Neural progenitor cell (in vitro differentiated cells): ENCODE measurements at regions not wholly inside any gene's neighbourhood (a gene's known extent, or its start where the extent isn't known, plus 50 kb on each side); places are given as distances from the start of the nearest gene placed in this dataset.

Experiments used
- DNase-seq: peaks from one replicate; pipeline ENCODE4 v3.0.0-alpha.2; 2016; ENCODE audit warnings: low spot score
- H2AFZ ChIP-seq: fragments of 200-600 bp; sonication (generic); replicated peaks from 2 replicates; pipeline ENCODE4 v1.6.1; 2016; ENCODE audit warnings: antibody characterized with exemption
- H3F3A ChIP-seq: fragments of 200-600 bp; sonication (generic); 2 replicates; pipeline ENCODE4 v1.6.1; 2016; ENCODE audit warnings: antibody characterized with exemption, low read depth
- H3K27ac ChIP-seq: fragments of 200-600 bp; sonication (generic); 2 replicates; pipeline ENCODE4 v1.5.1; 2016; ENCODE audit warnings: mild to moderate bottlenecking
- H3K27me3 ChIP-seq: fragments of 200-600 bp; sonication (generic); 2 replicates; pipeline ENCODE4 v1.6.1; 2016; ENCODE audit warnings: mild to moderate bottlenecking, moderate library complexity
- H3K36me3 ChIP-seq: fragments of 200-600 bp; sonication (generic); 2 replicates; pipeline ENCODE4 v1.5.1; 2016
- H3K4me1 ChIP-seq: fragments of 200-600 bp; sonication (generic); 2 replicates; pipeline ENCODE4 v1.6.1; 2016; ENCODE audit warnings: mixed run types
- H3K4me2 ChIP-seq: fragments of 200-600 bp; sonication (generic); 2 replicates; pipeline ENCODE4 v1.6.1; 2016
- H3K4me3 ChIP-seq: fragments of 200-600 bp; sonication (generic); 2 replicates; pipeline ENCODE4 v1.5.1; 2016
- H3K79me2 ChIP-seq: fragments of 200-600 bp; sonication (generic); 2 replicates; pipeline ENCODE4 v1.6.1; 2016; ENCODE audit warnings: low read depth
- H3K9ac ChIP-seq: fragments of 200-600 bp; sonication (generic); 2 replicates; pipeline ENCODE4 v1.6.1; 2016
- H3K9me3 ChIP-seq: fragments of 200-600 bp; sonication (generic); 2 replicates; pipeline ENCODE4 v1.5.1; 2016; ENCODE audit warnings: low read depth
- H4K20me1 ChIP-seq: fragments of 200-600 bp; sonication (generic); 2 replicates; pipeline ENCODE4 v1.6.1; 2016; ENCODE audit warnings: low read depth
- H3K27ac Mint-ChIP-seq: 3 replicates; pipeline ENCODE4 v1.8.0; 2021; ENCODE audit warnings: mixed read lengths
- H3K27me3 Mint-ChIP-seq: 2 replicates; pipeline ENCODE4 v1.8.0; 2022; ENCODE audit warnings: low read depth, mild to moderate bottlenecking, inconsistent platforms, moderate library complexity, mixed read lengths; ENCODE audit not compliant: insufficient read depth
- H3K36me3 Mint-ChIP-seq: 3 replicates; pipeline ENCODE4 v1.8.0; 2021; ENCODE audit warnings: mixed read lengths
- H3K4me1 Mint-ChIP-seq: 3 replicates; pipeline ENCODE4 v1.8.0; 2021; ENCODE audit warnings: mixed read lengths
- H3K4me3 Mint-ChIP-seq: 3 replicates; pipeline ENCODE4 v1.8.0; 2021; ENCODE audit warnings: mild to moderate bottlenecking, moderate library complexity, mixed read lengths
- H3K9me3 Mint-ChIP-seq: 3 replicates; pipeline ENCODE4 v1.8.0; 2020; ENCODE audit warnings: mixed read lengths
- EZH2 ChIP-seq: fragments of 200-600 bp; sonication (generic); IDR thresholded peaks from 2 replicates; pipeline ENCODE4 v1.6.1; 2017; ENCODE audit warnings: antibody characterized with exemption, mild to moderate bottlenecking, moderate library complexity
- EZH2phosphoT487 ChIP-seq: fragments of 200-600 bp; sonication (generic); IDR thresholded peaks from 2 replicates; pipeline ENCODE4 v1.6.1; 2017; ENCODE audit warnings: antibody characterized with exemption
- TF ChIP-seq, protein P1 (sequence below): fragments of 200-600 bp; sonication (generic); IDR thresholded peaks from 2 replicates; pipeline ENCODE4 v1.5.1; 2017; ENCODE audit warnings: antibody characterized with exemption, mild to moderate bottlenecking

DNA sequence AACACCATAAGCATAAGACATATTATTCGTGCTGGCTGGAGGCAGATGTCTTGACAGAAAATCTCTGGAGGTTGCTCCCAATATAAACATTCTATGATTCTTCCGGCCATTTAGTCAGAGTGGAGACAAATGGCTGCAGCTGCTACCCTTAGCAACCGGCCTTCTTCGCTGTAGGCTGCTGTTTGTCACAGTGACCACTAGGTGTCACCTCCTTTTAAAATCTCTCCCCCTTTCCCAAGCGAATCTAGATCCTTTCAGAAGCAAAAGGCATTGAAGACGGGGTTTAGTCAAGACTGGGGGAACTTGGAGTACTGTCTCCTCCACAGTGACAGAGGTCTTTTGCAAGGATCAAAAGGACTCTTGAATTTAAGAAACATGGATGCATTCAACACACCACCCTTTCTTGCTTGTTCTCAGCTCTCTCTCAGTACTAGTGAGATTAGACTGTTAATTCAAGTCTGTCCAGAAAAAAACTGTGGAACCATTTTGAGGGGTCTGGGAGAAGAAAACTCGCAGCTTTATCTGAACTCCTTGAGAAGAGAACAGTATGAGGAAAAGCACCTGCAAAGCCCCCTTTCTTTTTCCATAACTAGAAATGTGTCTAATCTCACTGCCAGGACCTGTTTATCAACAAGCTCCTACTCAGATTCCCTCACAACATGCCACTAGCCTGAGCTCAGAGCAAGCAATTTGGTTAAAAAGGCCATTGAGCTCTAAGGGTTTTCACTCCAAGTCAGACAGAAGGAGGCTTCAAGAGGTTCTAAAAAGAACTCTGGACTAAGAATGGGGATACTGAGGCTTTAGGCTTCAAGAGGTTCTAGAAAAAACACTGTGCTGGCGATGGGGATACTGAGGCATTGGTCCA lies 408.3 kb upstream of the PLXNA2 start:
- peak overlapping the region; percentile 70 for H3K27ac Mint-ChIP-seq
- no peaks in the 10 kb centered on the region for H3K9me3 Mint-ChIP-seq
- peak; percentile 78 for DNase-seq
- Histone ChIP-seq H3K9me3 (no peaks in the 10 kb centered on the region), H3K27ac (no peak overlapping the region), H3F3A (no peaks in the 10 kb centered on the region), H4K20me1 (no peaks in the 10 kb centered on the region), H2AFZ (no peak overlapping the region), H3K4me2 (no peak overlapping the region), H3K36me3 (no peaks in the 10 kb centered on the region), H3K9ac (no peak overlapping the region), H3K79me2 (no peaks in the 10 kb centered on the region), H3K27me3 (no peaks in the 10 kb centered on the region), H3K4me1 (peaks cover 11% of the 10 kb centered on the region), H3K4me3 (no peak overlapping the region)
- H3K4me1 Mint-ChIP-seq, result peaks cover 18% of the 10 kb centered on the region
- H3K27me3 Mint-ChIP-seq, result peaks cover 3% of the 10 kb centered on the region
- no peak overlapping the region for H3K4me3 Mint-ChIP-seq
- TF ChIP-seq, protein P1, sequence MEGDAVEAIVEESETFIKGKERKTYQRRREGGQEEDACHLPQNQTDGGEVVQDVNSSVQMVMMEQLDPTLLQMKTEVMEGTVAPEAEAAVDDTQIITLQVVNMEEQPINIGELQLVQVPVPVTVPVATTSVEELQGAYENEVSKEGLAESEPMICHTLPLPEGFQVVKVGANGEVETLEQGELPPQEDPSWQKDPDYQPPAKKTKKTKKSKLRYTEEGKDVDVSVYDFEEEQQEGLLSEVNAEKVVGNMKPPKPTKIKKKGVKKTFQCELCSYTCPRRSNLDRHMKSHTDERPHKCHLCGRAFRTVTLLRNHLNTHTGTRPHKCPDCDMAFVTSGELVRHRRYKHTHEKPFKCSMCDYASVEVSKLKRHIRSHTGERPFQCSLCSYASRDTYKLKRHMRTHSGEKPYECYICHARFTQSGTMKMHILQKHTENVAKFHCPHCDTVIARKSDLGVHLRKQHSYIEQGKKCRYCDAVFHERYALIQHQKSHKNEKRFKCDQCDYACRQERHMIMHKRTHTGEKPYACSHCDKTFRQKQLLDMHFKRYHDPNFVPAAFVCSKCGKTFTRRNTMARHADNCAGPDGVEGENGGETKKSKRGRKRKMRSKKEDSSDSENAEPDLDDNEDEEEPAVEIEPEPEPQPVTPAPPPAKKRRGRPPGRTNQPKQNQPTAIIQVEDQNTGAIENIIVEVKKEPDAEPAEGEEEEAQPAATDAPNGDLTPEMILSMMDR, result peak; percentile 88
- TF ChIP-seq EZH2, result no peak
- TF ChIP-seq EZH2phosphoT487, result no peak
- no peaks in the 10 kb centered on the region for H3K36me3 Mint-ChIP-seq

DNA sequence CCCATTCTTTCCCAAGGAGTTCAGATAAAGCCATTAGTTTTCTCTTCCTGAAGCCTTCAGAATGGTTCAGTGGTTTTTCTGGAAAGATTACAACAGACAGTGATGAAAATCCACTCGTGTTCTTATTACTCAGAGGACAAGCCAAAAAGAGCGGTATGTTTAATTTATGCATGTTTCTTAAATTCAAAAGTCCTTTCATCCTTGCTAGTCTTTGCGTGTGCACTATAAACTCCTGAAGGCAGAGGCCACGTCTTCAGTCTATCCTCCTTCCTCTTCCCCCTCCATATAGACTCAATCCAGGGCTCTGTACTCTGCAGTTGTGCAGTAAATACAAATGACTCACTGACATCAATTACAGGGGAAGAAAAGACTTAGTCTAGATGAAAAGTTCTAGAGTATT lies 409.2 kb upstream of the PLXNA2 start:
- H3K27ac ChIP-seq, result no peak overlapping the region
- H3K9ac ChIP-seq, result no peak overlapping the region

DNA sequence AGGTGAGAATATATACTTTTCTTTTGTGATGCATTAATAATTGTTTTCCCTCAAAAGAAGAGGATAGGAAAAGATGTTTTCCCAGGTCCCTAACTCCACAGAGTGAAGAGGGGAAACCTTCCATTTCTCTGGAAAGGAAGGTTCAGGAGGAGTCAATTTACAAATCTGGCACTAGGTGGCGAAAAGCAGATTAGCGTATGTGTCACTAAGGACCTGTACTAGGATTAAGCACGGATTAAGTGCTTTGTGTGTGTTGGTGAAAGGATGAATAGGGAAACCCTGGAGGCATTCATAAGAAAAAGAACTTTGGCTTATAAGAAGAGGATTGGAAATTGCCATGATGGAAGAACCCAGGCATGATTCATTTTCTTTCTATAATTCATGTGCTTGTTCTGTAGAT lies 410.1 kb upstream of the PLXNA2 start:
- H3K36me3 Mint-ChIP-seq, result no peaks in the 10 kb centered on the region
- Histone ChIP-seq H3K9ac (no peak overlapping the region), H3K36me3 (no peaks in the 10 kb centered on the region), H2AFZ (no peak overlapping the region), H3K79me2 (no peaks in the 10 kb centered on the region), H3F3A (no peaks in the 10 kb centered on the region), H3K4me3 (no peak overlapping the region), H3K4me2 (no peak overlapping the region), H4K20me1 (no peaks in the 10 kb centered on the region), H3K9me3 (no peaks in the 10 kb centered on the region), H3K4me1 (peaks cover 11% of the 10 kb centered on the region), H3K27ac (no peak overlapping the region), H3K27me3 (no peaks in the 10 kb centered on the region)
- no peak overlapping the region for H3K4me3 Mint-ChIP-seq
- no peak overlapping the region for H3K27ac Mint-ChIP-seq
- H3K9me3 Mint-ChIP-seq, result no peaks in the 10 kb centered on the region
- peak; percentile 85 for DNase-seq
- peaks cover 21% of the 10 kb centered on the region for H3K4me1 Mint-ChIP-seq
- TF ChIP-seq EZH2phosphoT487, result no peak
- TF ChIP-seq, protein P1, result peak; percentile 68
- H3K27me3 Mint-ChIP-seq, result peaks cover 3% of the 10 kb centered on the region

More for the DNA sequence above, 409.2 kb upstream of the PLXNA2 start:
- peaks cover 20% of the 10 kb centered on the region for H3K4me1 Mint-ChIP-seq
- peaks cover 11% of the 10 kb centered on the region for H3K4me1 ChIP-seq
- H3K36me3 Mint-ChIP-seq, result no peaks in the 10 kb centered on the region
- no peaks in the 10 kb centered on the region for H3K79me2 ChIP-seq
- H3K9me3 ChIP-seq, result no peaks in the 10 kb centered on the region
- no peak overlapping the region for H3K27ac Mint-ChIP-seq
- H3K9me3 Mint-ChIP-seq, result no peaks in the 10 kb centered on the region
- no peaks in the 10 kb centered on the region for H3F3A ChIP-seq
- H3K27me3 ChIP-seq, result no peaks in the 10 kb centered on the region
- TF ChIP-seq, protein P1, result no peak
- TF ChIP-seq EZH2 (no peak), EZH2phosphoT487 (no peak)
- no peak overlapping the region for H3K4me3 Mint-ChIP-seq
- no peak overlapping the region for H3K4me2 ChIP-seq
- no peaks in the 10 kb centered on the region for H4K20me1 ChIP-seq
- no peaks in the 10 kb centered on the region for H3K36me3 ChIP-seq
- H3K4me3 ChIP-seq, result no peak overlapping the region
- no peak overlapping the region for H2AFZ ChIP-seq
- no peak for DNase-seq
- H3K27me3 Mint-ChIP-seq, result peaks cover 3% of the 10 kb centered on the region
